NCI-H2227 treated with DMSO at 0.1 percent for 48 hours (cell line): ENCODE measurements at regions not wholly inside any gene's neighbourhood (a gene's known extent, or its start where the extent isn't known, plus 50 kb on each side); places are given as distances from the start of the nearest gene placed in this dataset.

Source experiments
- DNase-seq: peaks from one replicate; lab custom pipeline; 2025; lab: John Stamatoyannopoulos, UW

DNA sequence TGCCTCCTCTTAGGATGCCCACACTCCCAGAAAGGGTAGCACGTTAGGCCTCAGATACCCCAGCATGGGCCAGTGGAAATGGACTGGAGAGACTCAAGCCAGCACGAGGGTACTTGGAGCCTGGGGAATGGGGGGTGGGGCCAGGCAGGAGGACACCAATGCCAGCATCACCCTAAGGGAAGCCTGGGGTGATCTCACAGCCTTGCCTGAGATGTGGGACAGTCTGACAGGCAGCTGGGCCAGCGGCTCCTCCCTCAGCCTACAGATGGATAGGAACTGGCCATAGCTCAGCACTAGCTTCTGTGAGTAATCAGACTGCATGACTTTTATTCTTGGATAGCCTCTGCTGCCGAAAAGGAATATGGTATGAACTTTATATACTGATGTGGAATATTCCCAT is 59.6 kb upstream of the MRPS22 start:
- no peak for DNase-seq

GRCh38 chr3:139285691-139286090 is 58.1 kb upstream of the MRPS22 start:
- no peak for DNase-seq

DNA sequence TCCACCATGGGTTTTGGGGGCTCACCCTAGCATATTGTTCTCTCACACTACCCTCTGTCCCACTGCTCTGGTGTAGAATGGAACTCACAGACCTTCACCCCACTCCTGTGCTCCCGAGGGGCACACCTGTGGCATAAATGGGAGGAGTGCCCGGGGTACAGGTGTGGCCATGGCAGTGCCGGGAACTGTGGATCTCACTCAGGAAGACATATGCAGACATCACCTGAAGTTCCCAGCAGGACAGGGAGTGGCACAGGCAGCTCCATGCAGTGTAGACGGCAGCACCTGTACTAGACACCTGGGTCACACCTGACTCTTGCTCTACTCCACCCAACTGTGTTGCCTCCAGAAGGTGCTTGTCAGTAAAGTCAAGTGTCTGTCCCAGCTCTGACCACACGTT is 57.6 kb upstream of the MRPS22 start:
- no peak for DNase-seq

- no peak for DNase-seq
Measured at GRCh38 chr3:139286825-139287224, 57.0 kb upstream of the MRPS22 start.

DNA sequence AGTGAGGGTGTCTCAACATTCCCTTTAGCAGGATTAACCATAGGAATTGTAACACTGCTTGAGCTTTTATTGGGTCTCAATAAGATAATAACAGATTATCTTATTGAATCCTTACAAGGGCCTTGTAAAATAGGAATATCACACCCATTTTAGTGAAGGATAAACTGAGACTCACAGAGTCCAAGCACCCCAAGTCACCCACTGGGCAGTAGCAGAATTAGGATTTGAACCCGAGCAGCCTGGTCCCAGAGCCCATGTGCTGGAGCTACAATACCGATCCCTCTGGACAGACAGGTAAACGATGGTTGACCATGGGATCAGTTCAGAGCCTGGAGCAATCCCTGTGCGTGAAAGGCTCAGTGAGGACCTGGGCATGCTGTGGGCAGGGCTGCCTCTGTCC is 56.3 kb upstream of the MRPS22 start:
- DNase-seq, result no peak

GRCh38 chr3:139288266-139288821 is 55.5 kb upstream of the MRPS22 start:
- no peak for DNase-seq

GRCh38 chr3:139289860-139290524 is 53.8 kb upstream of the MRPS22 start:
- no peak for DNase-seq

GRCh38 chr3:139291276-139292051 is 52.4 kb upstream of the MRPS22 start:
- no peak for DNase-seq

DNA sequence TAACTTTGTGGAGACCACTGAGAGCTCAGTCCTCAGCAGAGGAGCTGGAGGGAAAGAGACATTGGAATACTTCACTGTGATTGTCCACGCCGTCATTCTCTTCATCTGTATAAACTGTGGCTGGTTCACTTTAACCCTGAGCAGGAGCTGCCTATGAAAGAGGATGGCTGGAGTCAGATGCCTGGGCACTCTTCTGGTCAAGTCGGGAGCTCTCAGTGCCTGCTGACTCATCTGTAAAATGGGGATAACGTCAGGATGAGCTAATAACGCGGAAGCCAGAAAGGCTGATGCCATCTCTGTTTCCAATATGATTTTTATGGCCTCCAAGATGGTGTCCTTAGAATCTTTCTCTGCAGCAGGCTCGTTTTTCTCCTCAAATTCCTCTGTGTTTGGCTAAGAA is 51.6 kb upstream of the MRPS22 start:
- no peak for DNase-seq

DNA sequence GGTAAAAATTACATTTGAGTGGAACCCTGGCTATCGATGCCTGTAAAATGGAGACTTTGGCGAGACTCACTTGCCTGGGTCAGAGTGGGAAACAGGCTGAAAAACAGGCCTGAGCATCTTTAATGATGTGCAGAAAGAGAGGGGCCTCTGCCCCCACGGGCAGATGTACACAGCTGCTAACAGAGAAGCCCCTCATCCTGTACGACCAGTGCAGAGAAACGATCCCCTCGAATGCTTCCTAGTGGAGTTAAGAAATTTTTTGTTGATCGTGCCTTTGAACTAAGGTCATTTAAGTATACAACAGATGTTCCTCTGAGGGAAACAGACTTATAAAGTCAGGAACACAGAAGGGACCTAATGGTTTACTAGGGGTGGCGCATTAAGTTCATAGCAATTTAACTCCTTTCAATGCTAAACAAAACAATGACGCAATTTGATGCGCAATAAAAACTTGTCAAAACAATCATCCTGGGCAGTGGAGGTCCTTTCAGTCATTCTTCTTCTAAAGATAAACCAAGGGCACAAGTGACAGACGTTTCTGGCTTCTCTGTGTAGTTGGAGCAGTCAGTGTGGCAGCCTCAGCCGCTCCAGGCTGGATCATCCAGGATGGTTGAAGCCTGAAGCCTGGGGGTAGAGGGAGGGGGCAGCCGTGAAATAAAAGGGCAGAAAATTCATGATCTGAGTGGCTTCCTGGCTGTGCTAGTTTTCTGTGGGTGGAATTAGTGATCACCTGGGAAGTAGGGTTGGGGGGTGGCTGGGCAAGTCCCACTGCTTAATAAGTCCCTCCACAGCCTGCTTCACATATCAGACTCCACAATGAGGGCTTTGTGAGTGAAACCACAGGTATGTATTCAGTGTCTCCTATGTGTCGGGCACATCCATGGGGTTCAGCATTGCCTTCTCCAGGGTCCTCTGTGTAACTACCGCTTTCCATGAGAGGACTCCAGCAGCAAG is 50.8 kb upstream of the MRPS22 start:
- DNase-seq, result no peak

DNA sequence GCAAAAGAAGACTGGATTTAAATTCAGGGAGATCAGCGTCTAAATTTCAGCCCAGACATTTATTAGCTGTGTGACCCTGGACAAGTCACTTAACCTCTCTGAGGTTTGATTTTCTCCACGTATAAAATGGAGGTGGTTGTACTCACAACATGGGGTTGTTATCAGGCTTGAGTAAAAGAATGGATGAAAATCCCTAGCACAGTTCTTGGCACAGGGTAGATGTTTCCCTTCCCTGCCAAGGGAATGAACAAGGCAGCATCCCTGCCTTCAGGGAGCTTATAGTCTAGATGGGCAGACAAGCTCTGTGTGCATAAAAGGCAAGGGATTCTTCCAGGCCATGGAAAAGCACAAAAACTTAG is 50.2 kb upstream of the MRPS22 start:
- DNase-seq, result no peak
